ENCODE measurements at regions not wholly inside any gene's neighbourhood (a gene's known extent, or its start where the extent isn't known, plus 50 kb on each side); places are given as distances from the start of the nearest gene placed in this dataset.
"Not testable (repeated sequence)": the region's sequence is repeated elsewhere in the genome, so short reads cannot be mapped to it uniquely, and the experiment has no call there.

DNA sequence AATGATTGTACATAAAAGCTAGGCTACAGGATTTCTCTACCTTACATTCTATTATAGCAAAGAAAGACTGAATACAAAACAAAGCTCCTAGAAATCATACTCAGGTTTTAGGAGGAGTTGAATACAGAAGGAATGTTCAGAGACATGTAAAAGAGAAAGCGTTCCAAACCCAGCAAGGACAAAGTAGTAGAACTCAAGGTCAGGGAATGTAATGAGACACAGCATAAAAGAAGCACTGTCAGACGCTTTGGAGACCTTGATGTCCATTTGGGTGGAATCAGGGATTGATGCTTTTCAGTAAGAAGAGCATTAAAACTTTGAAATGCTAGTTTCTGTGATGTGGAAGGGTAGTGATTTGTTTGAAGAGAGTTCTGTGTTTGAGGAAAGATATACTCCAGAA, 303.6 kb downstream of the PCDH7 start:
- H4K20me1 ChIP-seq (ENCODE audit: insufficient read depth, low read length, poor library complexity, severe bottlenecking), result no peaks in the 10 kb centered on the region
- no peaks in the 10 kb centered on the region for H3K9me3 ChIP-seq (ENCODE audit: insufficient read depth, low read depth, low read length)
- no peak overlapping the region for H3K4me2 ChIP-seq (ENCODE audit: low read depth, low read length, poor library complexity, severe bottlenecking)
- no peaks in the 10 kb centered on the region for H3K4me1 ChIP-seq (ENCODE audit: insufficient read depth, low read length, poor library complexity, severe bottlenecking)
- H3K9me2 ChIP-seq (replicated peaks; ENCODE audit: low read depth, low read length), result no peaks in the 10 kb centered on the region
- no peaks in the 10 kb centered on the region for H3F3A ChIP-seq (ENCODE audit: low read depth)
- H3K27me3 ChIP-seq (ENCODE audit: insufficient read depth, low read length, poor library complexity, severe bottlenecking), result no peaks in the 10 kb centered on the region
- no peaks in the 10 kb centered on the region for H3K36me3 ChIP-seq (ENCODE audit: insufficient read depth, low read length)
- no peak overlapping the region for H2AFZ ChIP-seq (ENCODE audit: low read length)
- no peak overlapping the region for H3K9ac ChIP-seq (ENCODE audit: low read depth, low read length, poor library complexity, severe bottlenecking)
- H3K4me3 ChIP-seq (ENCODE audit: low read length, poor library complexity, severe bottlenecking), result no peak overlapping the region
- no peak for TF ChIP-seq EZH2phosphoT487 (IDR thresholded peaks at IDR 0.05; ENCODE audit: borderline replicate concordance)
- TF ChIP-seq CTCF (conservative IDR thresholded peaks at IDR 0.05; ENCODE audit: low read length), result no peak
- H3K79me2 ChIP-seq (ENCODE audit: insufficient read depth, low read length), result no peaks in the 10 kb centered on the region

- H3K79me2 ChIP-seq (ENCODE audit: insufficient read depth, low read length); H3K4me1 ChIP-seq (ENCODE audit: insufficient read depth, low read length, poor library complexity, severe bottlenecking); H3K27me3 ChIP-seq (ENCODE audit: insufficient read depth, low read length, poor library complexity, severe bottlenecking); H3K9me2 ChIP-seq (replicated peaks; ENCODE audit: low read depth, low read length); H3K4me3 ChIP-seq (ENCODE audit: low read length, poor library complexity, severe bottlenecking); H4K20me1 ChIP-seq (ENCODE audit: insufficient read depth, low read length, poor library complexity, severe bottlenecking); H2AFZ ChIP-seq (ENCODE audit: low read length); H3K4me2 ChIP-seq (ENCODE audit: low read depth, low read length, poor library complexity, severe bottlenecking); H3K36me3 ChIP-seq (ENCODE audit: insufficient read depth, low read length); H3K9me3 ChIP-seq (ENCODE audit: insufficient read depth, low read depth, low read length); H3F3A ChIP-seq (ENCODE audit: low read depth); H3K9ac ChIP-seq (ENCODE audit: low read depth, low read length, poor library complexity, severe bottlenecking): not testable (repeated sequence)
These were observed 304.6 kb downstream of the PCDH7 start for GRCh38 chr4:31024781-31025180.

DNA sequence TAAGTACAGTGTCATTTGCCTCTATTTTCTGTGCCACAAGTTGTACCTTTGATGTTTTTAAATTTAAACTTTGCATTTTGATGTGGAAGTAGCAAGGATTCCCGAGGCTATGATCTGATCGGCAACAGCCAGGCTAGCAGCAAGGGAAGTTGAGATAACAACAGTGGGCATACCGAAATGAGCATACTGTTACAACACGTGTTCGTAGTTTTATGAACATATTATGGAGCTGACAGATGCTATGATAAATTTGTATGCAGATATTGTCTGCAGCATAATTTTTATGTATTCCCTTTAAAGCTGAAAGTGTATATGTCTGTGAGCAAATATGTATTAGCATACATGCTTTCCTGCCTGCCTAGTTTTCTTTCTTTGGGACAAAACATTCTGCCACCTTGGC, 306.1 kb downstream of the PCDH7 start:
- Histone ChIP-seq H3K9me3 (ENCODE audit: insufficient read depth, low read depth, low read length) (no peaks in the 10 kb centered on the region), H3K4me3 (ENCODE audit: low read length, poor library complexity, severe bottlenecking) (no peak overlapping the region), H3K9ac (ENCODE audit: low read depth, low read length, poor library complexity, severe bottlenecking) (no peak overlapping the region), H3F3A (ENCODE audit: low read depth) (no peaks in the 10 kb centered on the region), H3K79me2 (ENCODE audit: insufficient read depth, low read length) (no peaks in the 10 kb centered on the region), H3K4me2 (ENCODE audit: low read depth, low read length, poor library complexity, severe bottlenecking) (no peak overlapping the region), H3K9me2 (replicated peaks; ENCODE audit: low read depth, low read length) (no peaks in the 10 kb centered on the region), H3K36me3 (ENCODE audit: insufficient read depth, low read length) (no peaks in the 10 kb centered on the region), H3K27me3 (ENCODE audit: insufficient read depth, low read length, poor library complexity, severe bottlenecking) (no peaks in the 10 kb centered on the region), H4K20me1 (ENCODE audit: insufficient read depth, low read length, poor library complexity, severe bottlenecking) (no peaks in the 10 kb centered on the region), H3K4me1 (ENCODE audit: insufficient read depth, low read length, poor library complexity, severe bottlenecking) (no peaks in the 10 kb centered on the region), H2AFZ (ENCODE audit: low read length) (no peak overlapping the region)
- TF ChIP-seq EZH2phosphoT487 (IDR thresholded peaks at IDR 0.05; ENCODE audit: borderline replicate concordance), result no peak
- TF ChIP-seq CTCF (conservative IDR thresholded peaks at IDR 0.05; ENCODE audit: low read length), result no peak

GRCh38 chr4:31034550-31034949, 314.4 kb downstream of the PCDH7 start:
- no peaks in the 10 kb centered on the region for H3K4me1 ChIP-seq (ENCODE audit: insufficient read depth, low read length, poor library complexity, severe bottlenecking)
- H3K79me2 ChIP-seq (ENCODE audit: insufficient read depth, low read length), result no peaks in the 10 kb centered on the region
- no peak overlapping the region for H3K4me3 ChIP-seq (ENCODE audit: low read length, poor library complexity, severe bottlenecking)
- H4K20me1 ChIP-seq (ENCODE audit: insufficient read depth, low read length, poor library complexity, severe bottlenecking), result no peaks in the 10 kb centered on the region
- no peaks in the 10 kb centered on the region for H3K9me3 ChIP-seq (ENCODE audit: insufficient read depth, low read depth, low read length)
- no peaks in the 10 kb centered on the region for H3K36me3 ChIP-seq (ENCODE audit: insufficient read depth, low read length)
- H3K27me3 ChIP-seq (ENCODE audit: insufficient read depth, low read length, poor library complexity, severe bottlenecking), result no peaks in the 10 kb centered on the region
- H3K4me2 ChIP-seq (ENCODE audit: low read depth, low read length, poor library complexity, severe bottlenecking), result no peak overlapping the region
- H2AFZ ChIP-seq (ENCODE audit: low read length), result no peak overlapping the region
- no peak overlapping the region for H3K9ac ChIP-seq (ENCODE audit: low read depth, low read length, poor library complexity, severe bottlenecking)
- H3K9me2 ChIP-seq (replicated peaks; ENCODE audit: low read depth, low read length), result no peaks in the 10 kb centered on the region
- TF ChIP-seq CTCF (conservative IDR thresholded peaks at IDR 0.05; ENCODE audit: low read length), result no peak
- H3F3A ChIP-seq (ENCODE audit: low read depth), result no peaks in the 10 kb centered on the region

Measured in Loucy (cell line).